ENCODE measurements at regions not wholly inside any gene's neighbourhood (a gene's known extent, or its start where the extent isn't known, plus 50 kb on each side); places are given as distances from the start of the nearest gene placed in this dataset.

DNA sequence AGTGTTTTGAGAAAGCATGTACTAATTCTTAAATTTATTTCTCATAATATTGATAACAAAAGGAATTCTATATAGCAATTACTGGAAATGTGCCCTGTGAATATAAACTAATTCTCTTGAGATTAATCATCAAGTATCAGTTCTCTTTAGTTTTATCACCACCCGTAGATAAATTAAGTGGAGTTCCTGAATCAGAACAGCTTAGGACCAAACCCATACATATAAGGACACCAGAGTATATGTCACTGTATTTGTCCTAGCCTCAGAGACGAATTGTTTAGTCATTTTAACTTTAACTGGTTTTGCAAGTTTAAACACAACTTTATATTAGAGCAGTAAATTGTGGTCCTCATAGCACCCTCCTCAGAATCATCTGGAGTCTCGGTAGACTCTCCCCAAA lies 572.0 kb downstream of the UTRN start:
- Mint-ChIP-seq H3K27me3 (ENCODE audit: insufficient read depth, unreplicated experiment) (no peaks in the 10 kb centered on the region), H3K9me3 (ENCODE audit: unreplicated experiment) (peaks cover under 1% of the 10 kb centered on the region), H3K4me3 (ENCODE audit: unreplicated experiment) (no peak overlapping the region), H3K27ac (ENCODE audit: unreplicated experiment) (no peak overlapping the region), H3K4me1 (ENCODE audit: low read depth, unreplicated experiment) (no peaks in the 10 kb centered on the region), H3K36me3 (ENCODE audit: insufficient read depth, unreplicated experiment) (peaks cover 15% of the 10 kb centered on the region)
- intact Hi-C loops (cut with micrococcal nuclease; ENCODE audit: unreplicated experiment): no loop called here
- no TSS peak for BruUV-seq (replicated peaks)
- no peaks in the 10 kb centered on the region for H3K9me3 ChIP-seq
- H3K4me1 ChIP-seq: no peaks in the 10 kb centered on the region
- H3K36me3 ChIP-seq (ENCODE audit: control insufficient read depth, insufficient read depth, low read length): no peaks in the 10 kb centered on the region
- no peaks in the 10 kb centered on the region for H3K27me3 ChIP-seq (replicated peaks; ENCODE audit: control insufficient read depth, insufficient read depth, low read length)
- TF ChIP-seq CTCF (IDR thresholded peaks at IDR 0.05; ENCODE audit: insufficient read depth in 1 of 2, low read depth in 1 of 2, low read length in 1 of 2, severe bottlenecking in 1 of 2, unreplicated experiment in 1 of 2): no peak
- ChIA-PET CTCF (no interaction called here), POLR2A (no interaction called here)
- no peak for DNase-seq
- H3K4me3 ChIP-seq (ENCODE audit: low read depth, low read length): no peak overlapping the region

GRCh38 chr6:144862769-144863168 lies 577.6 kb downstream of the UTRN start:
- BruUV-seq (replicated peaks): no TSS peak
- no peaks in the 10 kb centered on the region for H3K36me3 ChIP-seq (ENCODE audit: control insufficient read depth, insufficient read depth, low read length)
- CTCF ChIA-PET: no interaction called here
- no peak overlapping the region for H3K4me3 ChIP-seq (ENCODE audit: low read depth, low read length)
- H3K27me3 ChIP-seq (replicated peaks; ENCODE audit: control insufficient read depth, insufficient read depth, low read length): no peaks in the 10 kb centered on the region
- TF ChIP-seq CTCF (IDR thresholded peaks at IDR 0.05; ENCODE audit: insufficient read depth in 1 of 2, low read depth in 1 of 2, low read length in 1 of 2, severe bottlenecking in 1 of 2, unreplicated experiment in 1 of 2): no peak
- POLR2A ChIA-PET: no interaction called here
- peaks cover 14% of the 10 kb centered on the region; the same call in 1 of the 2 replicates for H3K9me3 ChIP-seq
- intact Hi-C loops (cut with micrococcal nuclease; ENCODE audit: unreplicated experiment): no loop called here
- Mint-ChIP-seq H3K36me3 (ENCODE audit: insufficient read depth, unreplicated experiment) (no peaks in the 10 kb centered on the region), H3K4me3 (ENCODE audit: unreplicated experiment) (no peak overlapping the region), H3K9me3 (ENCODE audit: unreplicated experiment) (peaks cover 38% of the 10 kb centered on the region), H3K27ac (ENCODE audit: unreplicated experiment) (no peak overlapping the region), H3K27me3 (ENCODE audit: insufficient read depth, unreplicated experiment) (no peaks in the 10 kb centered on the region), H3K4me1 (ENCODE audit: low read depth, unreplicated experiment) (no peaks in the 10 kb centered on the region)
- no peaks in the 10 kb centered on the region for H3K4me1 ChIP-seq
- DNase-seq: no peak

DNA sequence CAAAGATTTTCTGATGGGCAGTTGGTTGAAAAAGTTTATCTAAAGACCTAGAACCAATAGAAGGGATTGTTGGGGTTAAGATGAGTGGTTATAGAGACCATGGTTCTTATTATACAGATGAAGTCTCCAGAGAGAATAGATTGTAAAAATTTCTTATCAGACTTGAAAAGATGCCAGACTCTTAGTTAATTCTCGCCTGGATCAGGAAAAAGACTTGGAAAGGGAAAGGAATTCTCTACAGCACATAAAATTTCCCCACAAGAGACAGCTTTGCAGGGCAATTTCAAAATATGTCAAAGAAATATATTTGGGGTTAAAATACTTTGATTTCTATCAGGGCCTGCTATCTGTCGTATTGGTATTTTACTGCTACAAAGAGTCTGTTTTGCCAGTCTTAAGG lies 582.6 kb downstream of the UTRN start:
- Histone ChIP-seq H3K4me3 (ENCODE audit: low read depth, low read length) (no peak overlapping the region), H3K27me3 (replicated peaks; ENCODE audit: control insufficient read depth, insufficient read depth, low read length) (no peaks in the 10 kb centered on the region), H3K4me1 (no peaks in the 10 kb centered on the region), H3K36me3 (ENCODE audit: control insufficient read depth, insufficient read depth, low read length) (no peaks in the 10 kb centered on the region), H3K9me3 (peaks cover 14% of the 10 kb centered on the region; the same call in 1 of the 2 replicates)
- DNase-seq: no peak
- no TSS peak for BruUV-seq (replicated peaks)
- peaks cover 32% of the 10 kb centered on the region for H3K9me3 Mint-ChIP-seq (ENCODE audit: unreplicated experiment)
- H3K36me3 Mint-ChIP-seq (ENCODE audit: insufficient read depth, unreplicated experiment): no peaks in the 10 kb centered on the region
- ChIA-PET POLR2A (no interaction called here), CTCF (no interaction called here)
- no peaks in the 10 kb centered on the region for H3K4me1 Mint-ChIP-seq (ENCODE audit: low read depth, unreplicated experiment)
- no peak overlapping the region for H3K27ac Mint-ChIP-seq (ENCODE audit: unreplicated experiment)
- TF ChIP-seq CTCF (IDR thresholded peaks at IDR 0.05; ENCODE audit: insufficient read depth in 1 of 2, low read depth in 1 of 2, low read length in 1 of 2, severe bottlenecking in 1 of 2, unreplicated experiment in 1 of 2): no peak
- H3K27me3 Mint-ChIP-seq (ENCODE audit: insufficient read depth, unreplicated experiment): no peaks in the 10 kb centered on the region
- no peak overlapping the region for H3K4me3 Mint-ChIP-seq (ENCODE audit: unreplicated experiment)
- intact Hi-C loops (cut with micrococcal nuclease; ENCODE audit: unreplicated experiment): no loop called here
